ENCODE measurements at regions not wholly inside any gene's neighbourhood (a gene's known extent, or its start where the extent isn't known, plus 50 kb on each side); places are given as distances from the start of the nearest gene placed in this dataset.

DNA sequence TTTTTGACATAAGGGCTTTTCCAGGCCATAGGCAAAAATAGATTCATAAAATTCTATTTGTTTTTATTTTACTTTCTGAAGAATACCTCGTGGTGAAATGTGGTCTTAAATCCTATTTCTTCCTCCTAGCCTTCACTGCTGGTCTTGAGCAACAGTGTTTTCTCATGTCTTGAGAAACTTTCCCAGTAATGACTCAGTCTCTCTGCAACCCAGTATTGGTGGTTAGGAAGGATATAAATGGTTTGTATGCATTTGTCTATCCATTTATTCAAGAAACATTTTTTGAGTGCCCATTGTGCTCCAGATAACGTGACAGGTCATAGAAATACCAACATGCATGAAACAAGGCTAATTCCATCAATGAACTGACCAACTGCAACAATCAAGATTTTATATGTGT, 213.9 kb downstream of the TMEM114 start:
- no peak overlapping the region for H3K27ac ChIP-seq
- TF ChIP-seq ZFX (IDR thresholded peaks at IDR 0.05), result no peak
- TF ChIP-seq, protein P1, sequence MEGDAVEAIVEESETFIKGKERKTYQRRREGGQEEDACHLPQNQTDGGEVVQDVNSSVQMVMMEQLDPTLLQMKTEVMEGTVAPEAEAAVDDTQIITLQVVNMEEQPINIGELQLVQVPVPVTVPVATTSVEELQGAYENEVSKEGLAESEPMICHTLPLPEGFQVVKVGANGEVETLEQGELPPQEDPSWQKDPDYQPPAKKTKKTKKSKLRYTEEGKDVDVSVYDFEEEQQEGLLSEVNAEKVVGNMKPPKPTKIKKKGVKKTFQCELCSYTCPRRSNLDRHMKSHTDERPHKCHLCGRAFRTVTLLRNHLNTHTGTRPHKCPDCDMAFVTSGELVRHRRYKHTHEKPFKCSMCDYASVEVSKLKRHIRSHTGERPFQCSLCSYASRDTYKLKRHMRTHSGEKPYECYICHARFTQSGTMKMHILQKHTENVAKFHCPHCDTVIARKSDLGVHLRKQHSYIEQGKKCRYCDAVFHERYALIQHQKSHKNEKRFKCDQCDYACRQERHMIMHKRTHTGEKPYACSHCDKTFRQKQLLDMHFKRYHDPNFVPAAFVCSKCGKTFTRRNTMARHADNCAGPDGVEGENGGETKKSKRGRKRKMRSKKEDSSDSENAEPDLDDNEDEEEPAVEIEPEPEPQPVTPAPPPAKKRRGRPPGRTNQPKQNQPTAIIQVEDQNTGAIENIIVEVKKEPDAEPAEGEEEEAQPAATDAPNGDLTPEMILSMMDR (conservative IDR thresholded peaks at IDR 0.05), result no peak

DNA sequence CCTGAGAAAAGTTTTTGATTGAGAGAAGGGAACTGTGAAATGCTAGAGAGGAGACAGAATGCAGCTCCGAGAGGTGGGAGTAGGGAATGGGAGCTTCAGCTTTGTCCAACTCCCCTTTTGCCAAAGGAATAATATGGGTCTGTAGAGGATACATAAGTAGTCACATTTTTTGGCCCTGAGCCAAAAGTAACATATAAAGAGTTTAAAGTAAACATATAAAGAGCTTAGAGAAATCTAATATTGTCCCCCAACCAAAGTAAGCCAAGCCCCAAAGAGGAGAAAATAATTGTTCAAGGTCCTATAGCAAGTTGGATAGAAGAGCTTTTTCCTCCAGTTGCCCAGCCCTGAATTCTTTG, 215.1 kb downstream of the TMEM114 start:
- no peak overlapping the region for H3K27ac ChIP-seq

DNA sequence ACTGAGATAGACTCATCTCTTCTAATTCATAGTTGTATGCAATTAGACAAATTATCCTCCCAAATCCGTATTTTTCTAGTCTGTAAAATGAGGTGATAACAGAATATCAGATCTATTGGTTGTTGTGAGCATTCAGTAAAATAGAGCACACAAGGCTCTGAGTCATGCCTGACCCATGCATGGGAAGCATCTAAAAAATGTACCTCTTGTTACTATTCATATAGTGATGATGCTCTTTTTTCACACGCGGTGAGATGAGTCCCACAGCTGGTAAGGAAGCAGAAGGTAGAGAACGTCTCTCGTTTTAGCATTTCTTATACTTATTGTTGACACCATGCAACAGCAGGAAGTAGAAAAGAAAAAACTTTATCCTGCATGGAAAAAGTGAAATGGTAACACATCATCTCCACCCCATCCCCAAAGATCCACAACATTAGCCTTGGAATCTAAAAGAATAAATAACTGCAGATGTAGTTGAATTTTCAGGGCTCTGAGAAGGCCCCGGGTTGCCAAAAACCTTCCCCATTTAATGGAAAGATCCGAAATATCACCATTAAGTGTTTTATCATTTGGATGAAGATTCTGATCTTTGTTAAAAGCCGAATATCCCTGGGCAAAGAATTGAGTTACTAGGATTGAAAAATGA, 215.6 kb downstream of the TMEM114 start:
- TF ChIP-seq ZFX (IDR thresholded peaks at IDR 0.05), result no peak
- no peak overlapping the region for H3K27ac ChIP-seq

More for the DNA sequence above, 215.1 kb downstream of the TMEM114 start:
- TF ChIP-seq ZFX (IDR thresholded peaks at IDR 0.05), result no peak
- TF ChIP-seq, protein P1 (conservative IDR thresholded peaks at IDR 0.05), result no peak

DNA sequence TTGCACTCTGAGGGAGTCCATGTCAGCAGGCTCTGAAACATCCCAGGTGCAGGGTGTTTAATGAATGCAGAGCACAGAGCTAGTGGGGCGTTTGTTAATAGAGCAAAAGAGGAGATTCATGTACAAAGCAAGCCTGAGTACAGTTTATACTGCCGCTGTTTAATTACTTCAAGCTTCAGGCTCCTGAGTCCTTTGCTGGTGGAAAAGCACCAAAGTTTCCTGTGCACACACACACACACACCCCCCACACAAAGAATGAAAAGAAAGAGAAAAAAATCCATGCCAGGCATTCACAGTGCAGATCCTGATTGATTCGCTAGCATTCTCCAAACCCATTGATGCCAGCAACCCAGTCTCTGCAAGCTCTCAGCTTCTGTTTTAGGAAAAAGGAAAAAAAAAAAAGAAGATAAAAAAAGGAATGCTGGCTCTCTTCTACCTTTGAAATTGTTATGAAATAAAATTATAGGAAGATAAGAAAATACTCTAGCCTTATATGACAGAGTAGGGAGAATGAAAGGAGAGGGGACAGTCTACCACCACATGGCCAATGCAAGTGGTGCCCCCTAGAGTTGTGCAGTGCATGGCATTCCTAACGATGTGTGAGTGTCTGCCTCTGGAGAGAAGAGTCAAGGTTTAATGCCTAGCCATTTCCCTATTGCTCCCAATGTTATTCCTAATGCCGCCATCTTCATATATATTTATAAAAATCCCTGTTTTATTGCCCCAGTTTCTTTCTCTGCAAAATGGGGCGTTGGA, 216.5 kb downstream of the TMEM114 start:
- no peak for TF ChIP-seq ZFX (IDR thresholded peaks at IDR 0.05)
- H3K27ac ChIP-seq, result no peak overlapping the region

DNA sequence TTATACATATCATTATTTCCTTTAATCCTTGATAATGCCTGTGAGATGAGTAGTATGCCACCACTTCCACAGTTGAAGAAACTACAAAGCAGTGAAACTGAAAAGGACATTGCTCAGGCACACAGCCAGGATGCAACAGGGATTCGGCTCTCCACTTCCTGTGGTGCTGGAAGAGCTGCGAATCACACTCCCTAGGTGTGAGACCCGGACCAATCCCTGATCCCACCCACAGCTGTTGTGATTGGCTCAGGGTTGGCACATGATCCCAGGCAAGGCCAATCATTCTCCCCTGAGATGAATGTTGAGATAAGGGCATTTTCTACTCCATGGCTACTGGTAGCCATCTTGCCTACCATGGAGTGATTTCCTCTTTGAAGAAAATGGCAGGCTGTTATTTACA, 218.2 kb downstream of the TMEM114 start:
- TF ChIP-seq, protein P1 (conservative IDR thresholded peaks at IDR 0.05), result no peak
- no peak for TF ChIP-seq ZFX (IDR thresholded peaks at IDR 0.05)
- H3K27ac ChIP-seq, result no peak overlapping the region

DNA sequence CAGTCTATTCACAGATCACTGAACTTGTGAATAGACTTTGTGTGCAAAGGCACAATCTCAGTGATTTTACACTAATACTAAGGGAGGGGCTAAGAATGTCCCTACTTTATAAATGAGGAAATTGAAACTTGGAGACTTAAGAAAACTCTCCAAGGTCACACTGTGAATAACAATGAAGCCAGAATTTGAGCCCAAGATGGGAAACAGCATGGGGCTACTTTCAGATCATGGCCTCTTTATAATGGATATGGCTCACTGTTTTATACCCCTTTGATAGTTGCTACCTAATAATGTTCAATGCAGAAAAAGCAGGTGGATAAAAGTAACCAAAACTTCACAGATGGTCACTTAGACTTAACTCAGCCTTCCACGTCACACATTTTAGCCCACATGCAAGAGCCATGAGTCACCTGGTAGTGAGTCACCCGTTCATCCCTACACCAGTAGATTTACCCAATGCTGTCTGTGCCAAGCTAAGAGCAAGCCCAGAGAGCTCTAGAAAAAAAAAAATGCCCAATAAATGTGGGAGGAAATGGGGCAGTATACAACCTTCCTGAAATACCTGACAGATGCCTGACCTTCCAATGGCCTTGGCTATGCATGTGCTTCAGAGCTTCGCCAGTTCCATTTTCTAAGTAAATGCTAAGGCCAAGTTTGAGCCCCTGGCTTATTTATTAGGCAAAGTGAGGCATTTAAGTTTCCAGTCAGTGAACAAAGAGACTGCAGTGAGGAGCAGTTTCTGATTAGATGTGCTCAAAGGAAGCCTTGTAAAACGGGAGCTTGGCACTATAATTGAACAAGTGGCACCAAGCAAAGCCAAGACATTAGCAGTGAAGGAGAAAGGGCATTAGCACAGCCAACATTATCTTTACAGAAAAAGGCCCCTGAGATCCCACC, 219.7 kb downstream of the TMEM114 start:
- TF ChIP-seq, protein P1 (conservative IDR thresholded peaks at IDR 0.05), result no peak
- no peak for TF ChIP-seq ZFX (IDR thresholded peaks at IDR 0.05)

DNA sequence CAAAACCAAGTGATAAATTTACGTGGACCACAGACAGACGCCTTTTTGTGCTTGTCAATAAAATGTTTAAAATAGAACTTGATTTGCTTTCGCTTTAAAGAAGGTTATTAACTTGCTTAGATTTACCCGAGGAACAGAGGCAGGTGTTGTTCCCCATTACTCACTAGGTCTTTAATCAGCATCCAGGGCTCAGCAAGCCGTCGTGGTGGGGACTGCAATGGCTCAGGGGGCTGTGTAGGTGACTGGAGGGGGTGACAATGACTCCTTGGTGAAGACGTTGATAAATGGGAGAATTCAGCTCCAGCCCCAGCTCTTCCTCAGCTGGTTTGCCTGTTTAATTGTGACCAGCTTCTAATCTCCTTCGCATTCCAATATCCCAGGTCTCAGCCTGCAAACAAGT, 231.4 kb downstream of the TMEM114 start:
- no peak overlapping the region for H3K27ac ChIP-seq
- no peak for TF ChIP-seq ZFX (IDR thresholded peaks at IDR 0.05)
- TF ChIP-seq, protein P1 (conservative IDR thresholded peaks at IDR 0.05), result no peak

More for the DNA sequence above, 219.7 kb downstream of the TMEM114 start:
- no peak overlapping the region for H3K27ac ChIP-seq

DNA sequence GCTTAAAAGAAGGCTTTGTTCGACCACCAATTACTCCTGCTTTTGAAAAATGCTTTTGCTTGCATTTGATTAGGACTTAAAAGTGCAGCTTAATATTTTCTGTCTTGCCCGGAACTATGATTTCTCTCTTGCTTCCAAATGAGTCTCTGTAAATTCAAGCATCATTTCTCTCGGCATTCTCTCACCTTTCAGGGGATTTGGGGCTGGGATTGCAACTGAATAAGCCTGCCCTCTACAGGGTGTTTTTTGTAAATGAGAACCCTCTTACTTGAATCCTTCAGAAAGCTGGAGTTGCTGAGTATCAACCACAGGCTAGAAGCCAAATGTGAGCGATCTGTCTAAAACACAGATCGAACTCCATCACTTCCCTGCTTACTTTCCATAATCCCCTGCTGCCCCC, 234.6 kb downstream of the TMEM114 start:
- TF ChIP-seq ZFX (IDR thresholded peaks at IDR 0.05), result no peak
- TF ChIP-seq, protein P1 (conservative IDR thresholded peaks at IDR 0.05), result peak; percentile 39
- no peak overlapping the region for H3K27ac ChIP-seq

All from C4-2B (cell line).